ENCODE measurements at regions not wholly inside any gene's neighbourhood (a gene's known extent, or its start where the extent isn't known, plus 50 kb on each side); places are given as distances from the start of the nearest gene placed in this dataset.

DNA sequence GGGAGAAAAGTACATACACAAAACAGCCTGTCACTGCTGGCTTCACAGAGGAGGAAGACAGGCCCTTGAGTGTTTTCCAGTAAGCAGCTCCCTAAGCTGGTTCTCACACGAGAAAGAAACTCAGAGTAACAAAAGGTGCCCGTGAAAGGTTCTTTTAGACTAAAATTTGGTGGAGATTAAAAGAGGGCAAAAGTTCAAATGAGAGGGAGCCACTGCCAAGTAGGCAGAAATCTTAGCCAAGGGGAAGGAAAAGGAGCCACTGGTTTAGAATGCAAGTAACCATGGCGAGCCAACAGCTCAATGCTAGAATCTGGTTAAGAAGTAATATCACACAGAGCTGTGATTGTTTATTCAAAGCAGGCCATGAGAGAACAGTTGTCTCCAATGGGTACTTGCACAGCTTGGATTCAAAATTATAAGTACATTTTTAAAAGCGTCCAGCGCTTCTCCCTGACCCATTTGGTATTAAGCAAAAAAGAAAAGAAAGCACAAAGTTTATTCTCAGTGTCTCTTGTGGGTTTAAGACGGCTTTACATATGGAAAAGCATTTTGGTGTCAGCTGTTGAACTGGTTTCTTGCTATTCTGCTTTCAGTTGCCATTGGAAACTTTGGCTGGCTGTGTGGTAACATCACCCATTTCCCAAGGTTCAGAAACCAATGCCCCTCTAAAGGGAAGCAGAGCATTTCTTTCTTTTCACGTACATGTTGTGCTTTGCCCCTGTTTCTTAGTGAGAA lies 648.5 kb downstream of the RNF144B start:
- DNase-seq (ENCODE audit: low spot score), result no peak

DNA sequence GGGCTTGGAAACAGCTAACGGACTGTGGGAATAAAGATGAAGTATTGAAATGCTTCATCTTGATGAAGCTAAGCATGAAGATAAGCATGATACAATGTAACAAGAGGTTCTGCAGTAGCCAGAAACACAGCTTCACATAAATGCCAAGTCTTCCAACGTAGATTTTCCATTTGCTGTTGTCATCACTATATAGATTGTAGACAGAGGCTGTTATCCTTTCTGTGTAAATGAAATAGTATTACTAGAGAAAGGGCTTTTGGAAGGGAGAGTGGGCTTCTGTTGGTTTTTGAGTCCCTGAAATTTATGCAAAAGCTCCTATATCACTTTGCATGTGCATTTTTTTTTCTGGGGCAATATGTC lies 649.0 kb downstream of the RNF144B start:
- no peak for DNase-seq (ENCODE audit: low spot score)

DNA sequence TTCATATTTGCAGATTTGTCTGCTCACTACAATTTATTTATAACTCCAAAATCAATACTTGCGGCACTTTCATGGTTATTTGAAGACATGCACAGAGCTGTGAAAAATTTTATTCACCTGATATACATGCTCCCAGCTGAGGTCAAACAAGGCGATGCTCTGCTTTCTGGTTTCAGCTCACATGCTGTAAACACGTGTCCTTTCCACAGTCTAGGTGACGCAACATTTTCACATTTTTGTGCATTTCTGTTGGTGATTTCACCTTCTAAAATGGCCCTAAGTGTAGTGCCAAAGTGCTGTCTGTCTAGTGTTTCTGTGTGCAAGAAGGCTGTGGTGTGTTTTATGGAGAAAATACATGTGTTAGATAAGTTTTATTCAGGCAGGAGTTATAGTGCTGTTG lies 650.5 kb downstream of the RNF144B start:
- no peak for DNase-seq (ENCODE audit: low spot score)

DNA sequence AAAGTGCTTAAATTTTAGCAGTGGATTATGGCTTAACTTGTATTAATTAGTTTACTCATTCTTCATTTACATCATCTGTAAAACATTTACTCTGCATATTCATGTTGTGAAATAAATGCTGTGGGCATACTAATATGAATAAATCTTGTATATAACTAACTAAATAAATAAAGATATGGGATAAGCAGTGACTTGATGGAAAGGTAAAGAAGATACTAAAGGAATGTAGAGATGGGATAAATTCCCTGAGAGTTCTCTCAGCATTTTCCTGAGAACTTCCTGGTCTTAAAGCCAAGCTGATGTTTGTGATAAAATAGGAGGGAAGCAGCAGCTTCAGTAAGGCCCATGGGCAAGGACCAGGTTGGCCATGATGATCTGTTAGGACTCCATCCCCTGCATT lies 652.1 kb downstream of the RNF144B start:
- DNase-seq (ENCODE audit: low spot score), result no peak

DNA sequence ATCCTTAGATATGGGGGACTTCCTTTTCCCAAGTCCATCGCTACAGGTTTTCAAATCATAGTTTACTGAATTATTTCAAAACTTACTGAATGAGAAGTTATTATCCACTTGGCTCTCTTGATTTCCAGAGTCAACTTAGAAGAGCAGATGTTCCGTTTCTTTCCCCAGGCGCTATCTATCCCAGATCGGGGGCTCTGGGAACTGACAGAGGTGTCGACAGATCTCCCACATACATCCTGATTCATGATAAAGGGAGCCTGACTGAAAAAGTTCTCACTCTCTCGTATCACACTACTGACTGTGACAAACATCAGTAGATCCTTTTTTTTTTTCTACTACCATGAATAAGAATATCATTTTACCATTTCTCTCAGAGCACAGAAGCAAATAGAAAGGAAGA lies 654.8 kb downstream of the RNF144B start:
- DNase-seq (ENCODE audit: low spot score), result no peak

DNA sequence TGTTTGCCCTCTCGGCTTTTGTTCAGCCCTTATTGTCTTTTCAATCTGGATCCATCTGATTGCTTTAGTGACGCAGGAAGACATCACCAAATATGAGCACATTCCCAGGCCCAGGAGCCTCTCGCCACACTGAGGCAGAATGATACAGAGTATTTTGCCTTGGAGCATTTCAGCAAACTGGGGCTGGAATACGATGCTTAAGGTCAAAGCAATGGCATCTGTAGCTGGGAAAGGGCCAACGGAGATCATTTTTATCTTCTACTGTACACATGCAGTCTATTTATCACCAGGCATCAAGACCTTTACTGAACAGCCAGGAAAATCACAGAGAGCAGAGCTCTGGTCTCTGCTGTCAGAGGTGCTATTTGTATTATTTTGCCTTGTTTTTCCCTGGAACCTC lies 655.3 kb downstream of the RNF144B start:
- no peak for DNase-seq (ENCODE audit: low spot score)

DNA sequence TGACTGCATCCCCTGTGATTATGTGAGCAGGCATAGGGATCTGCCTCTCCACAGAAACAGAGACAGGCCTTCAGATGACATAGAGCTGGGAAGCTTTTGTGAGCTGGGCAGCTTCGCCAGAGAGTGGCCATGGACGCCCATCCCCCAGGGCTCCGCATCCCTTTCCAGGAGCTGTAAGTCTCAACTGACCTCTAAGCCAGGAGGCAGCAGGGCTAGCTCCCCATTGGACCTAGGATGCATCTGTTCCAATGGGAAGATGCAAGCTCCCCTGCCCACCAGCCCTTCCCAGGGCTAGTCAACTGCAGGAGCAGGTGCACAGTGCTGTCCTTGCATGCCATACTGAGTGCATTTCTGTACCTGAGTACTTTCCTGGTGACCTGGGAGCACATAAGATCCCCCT lies 663.6 kb downstream of the RNF144B start:
- DNase-seq (ENCODE audit: low spot score), result no peak

DNA sequence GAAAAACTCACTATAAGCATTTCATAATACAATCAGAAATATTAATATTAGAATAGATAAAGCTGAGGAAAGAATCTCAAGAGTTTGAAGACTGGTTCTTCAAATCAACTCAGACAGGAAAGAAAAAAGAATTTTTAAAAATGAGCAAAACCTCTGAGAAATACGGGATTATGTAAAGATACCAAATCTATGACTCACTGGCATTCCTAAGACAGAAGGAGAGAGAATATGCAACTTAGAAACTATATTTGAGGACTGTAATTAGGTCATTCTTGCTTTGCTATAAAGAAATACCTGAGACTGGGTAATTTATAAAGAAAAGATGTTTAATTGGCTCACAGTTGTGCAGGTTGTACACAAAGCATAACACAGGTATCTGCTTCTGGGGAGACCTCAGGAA lies 665.1 kb downstream of the RNF144B start:
- DNase-seq (ENCODE audit: low spot score), result no peak

DNA sequence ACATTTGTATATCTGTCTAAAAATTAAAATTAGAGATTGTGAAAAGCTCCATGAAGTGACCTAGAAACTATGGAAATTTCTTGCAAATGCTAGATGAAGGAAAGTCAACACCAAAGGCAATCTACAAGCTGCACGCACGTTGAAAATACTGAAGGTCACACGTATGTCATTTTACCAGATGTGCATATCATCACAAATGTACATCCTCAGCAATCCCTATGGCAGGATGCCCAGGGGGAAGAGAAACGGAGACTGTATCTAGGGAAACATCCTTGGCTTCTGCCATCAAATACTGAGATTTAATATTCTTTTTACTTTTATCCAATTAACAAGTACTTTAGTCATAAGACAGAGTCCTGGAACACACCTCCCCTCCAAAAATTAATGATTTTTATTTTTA lies 672.0 kb downstream of the RNF144B start:
- DNase-seq (ENCODE audit: low spot score), result no peak

DNA sequence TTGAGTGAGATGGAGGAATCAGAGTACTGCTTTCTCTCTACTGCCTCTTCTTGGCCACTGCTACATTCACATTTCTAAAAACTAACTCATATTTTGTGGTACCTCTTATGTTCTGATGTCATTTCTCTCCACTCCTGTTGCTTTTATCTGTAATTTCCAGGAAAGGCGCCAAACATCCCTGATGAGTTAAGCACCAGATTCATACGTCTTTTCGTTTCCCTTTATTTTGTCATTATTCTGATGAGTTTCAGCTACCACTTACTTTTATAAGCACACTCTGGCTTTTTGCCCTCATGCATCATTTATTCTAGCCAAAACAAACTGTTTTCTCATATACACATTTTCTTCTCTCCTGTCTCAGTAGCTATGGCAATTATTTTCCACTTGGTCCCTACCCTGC lies 680.0 kb downstream of the RNF144B start:
- no peak for DNase-seq (ENCODE audit: low spot score)

DNA sequence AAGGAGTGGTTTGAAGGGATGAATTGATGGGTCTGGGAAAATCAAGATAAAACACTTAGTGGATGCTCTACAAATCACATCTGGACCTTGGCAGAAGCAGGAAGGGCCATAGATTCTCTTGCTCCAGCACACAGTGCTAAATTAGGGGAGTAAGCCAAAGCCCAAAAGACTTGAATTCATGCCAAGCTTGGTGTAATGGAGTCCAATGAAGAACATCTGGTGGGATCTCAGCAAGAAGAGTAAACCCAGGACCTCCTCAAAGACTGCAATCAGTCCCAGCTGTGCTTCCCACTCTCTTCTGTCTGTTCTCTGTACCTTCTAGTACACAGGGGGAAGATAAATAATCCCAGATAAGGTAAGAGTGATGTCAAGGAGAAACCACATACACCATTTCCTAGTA lies 683.4 kb downstream of the RNF144B start:
- no peak for DNase-seq (ENCODE audit: low spot score)

DNA sequence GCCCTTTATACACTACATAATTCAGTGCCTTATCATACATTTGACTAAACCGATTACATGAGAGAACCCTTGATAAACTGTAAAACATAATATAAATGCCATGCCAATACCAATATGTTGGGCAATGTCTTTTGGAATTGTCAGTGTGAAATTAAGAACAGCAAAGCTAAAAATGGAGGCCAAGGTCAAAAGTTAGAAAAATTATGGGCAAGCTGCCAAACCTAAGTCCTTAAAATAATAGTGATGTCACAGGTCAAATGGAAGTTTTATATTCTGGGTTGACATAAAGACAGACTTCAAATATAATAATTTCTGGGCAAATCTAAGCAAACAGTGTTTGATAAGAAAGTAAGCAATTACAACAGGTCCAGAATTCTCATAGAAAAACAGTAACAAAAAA lies 696.7 kb downstream of the RNF144B start:
- no peak for DNase-seq (ENCODE audit: low spot score)

DNA sequence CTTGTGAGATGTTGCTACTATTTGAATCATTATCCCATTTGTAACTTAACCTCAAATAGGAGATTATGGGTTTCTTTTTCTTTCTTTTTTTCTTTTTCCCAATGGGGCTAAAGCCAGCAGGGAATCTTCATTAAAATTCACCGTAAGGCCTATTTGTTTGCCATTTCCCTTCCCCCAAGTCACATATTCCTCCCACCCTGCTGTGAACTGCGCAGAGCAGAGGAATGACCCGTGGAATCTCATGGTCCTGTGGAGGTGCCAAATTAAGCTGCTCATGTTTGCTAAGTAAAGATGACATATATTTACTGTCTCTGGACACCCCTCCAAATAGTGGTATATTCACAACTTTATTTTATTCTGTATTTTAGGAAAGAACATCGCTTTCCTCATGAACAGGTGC lies 699.3 kb downstream of the RNF144B start:
- DNase-seq (ENCODE audit: low spot score), result no peak

DNA sequence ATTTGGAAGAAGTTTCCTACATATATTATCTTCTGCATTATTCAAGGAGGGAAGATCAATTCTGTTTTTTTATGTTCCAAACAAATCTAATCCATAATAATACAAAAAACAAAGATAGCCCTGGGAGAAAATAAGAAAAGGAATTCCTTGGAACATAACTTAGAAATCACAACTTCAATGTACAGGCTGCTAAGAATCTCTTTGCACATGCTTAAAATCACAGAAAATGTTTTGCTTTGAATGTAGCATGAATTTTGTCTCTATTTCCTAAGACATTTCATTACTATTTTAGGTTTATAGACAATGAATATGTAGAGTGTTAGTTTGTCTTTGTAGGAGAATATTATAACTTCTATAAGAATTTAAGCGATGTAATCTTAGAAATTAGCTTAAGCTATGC lies 700.1 kb downstream of the RNF144B start:
- DNase-seq (ENCODE audit: low spot score), result no peak

DNA sequence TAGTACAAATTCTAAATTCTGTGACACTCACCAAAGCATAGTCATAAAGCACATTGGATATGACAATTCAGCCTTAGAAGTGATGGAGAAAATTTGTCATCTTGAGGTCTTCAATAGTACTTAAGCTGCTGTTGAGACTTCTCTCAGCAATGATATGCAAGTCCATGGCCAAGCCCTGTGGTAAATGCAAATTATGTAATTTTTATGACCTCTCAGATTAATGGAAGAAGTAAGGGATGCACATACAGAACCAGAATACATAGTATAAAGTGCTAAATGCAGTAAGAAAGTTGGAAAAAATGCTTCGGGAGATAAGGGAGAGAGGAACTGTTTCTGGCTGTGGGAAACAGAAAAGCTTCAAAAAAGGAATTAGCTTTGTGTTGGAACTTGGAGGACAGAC lies 700.7 kb downstream of the RNF144B start:
- no peak for DNase-seq (ENCODE audit: low spot score)

DNA sequence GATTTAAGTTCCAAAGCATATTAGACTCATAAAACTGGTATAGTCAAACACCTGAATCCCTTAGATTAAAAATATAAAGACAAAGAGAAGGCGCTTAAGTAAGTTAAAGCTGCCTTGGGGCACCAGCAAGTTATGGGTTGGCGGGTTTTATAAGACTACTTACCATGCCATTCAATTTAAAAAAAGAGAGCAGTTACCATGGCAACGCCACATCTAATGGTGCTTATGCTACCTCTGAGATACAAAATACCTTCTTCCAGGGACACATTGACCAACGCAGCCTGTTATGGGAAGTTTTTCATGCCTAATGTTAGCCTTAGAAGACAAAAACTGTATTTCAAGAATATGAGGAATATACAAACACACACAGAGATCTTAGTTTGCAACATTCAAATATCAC lies 713.6 kb downstream of the RNF144B start:
- DNase-seq (ENCODE audit: low spot score), result no peak

DNA sequence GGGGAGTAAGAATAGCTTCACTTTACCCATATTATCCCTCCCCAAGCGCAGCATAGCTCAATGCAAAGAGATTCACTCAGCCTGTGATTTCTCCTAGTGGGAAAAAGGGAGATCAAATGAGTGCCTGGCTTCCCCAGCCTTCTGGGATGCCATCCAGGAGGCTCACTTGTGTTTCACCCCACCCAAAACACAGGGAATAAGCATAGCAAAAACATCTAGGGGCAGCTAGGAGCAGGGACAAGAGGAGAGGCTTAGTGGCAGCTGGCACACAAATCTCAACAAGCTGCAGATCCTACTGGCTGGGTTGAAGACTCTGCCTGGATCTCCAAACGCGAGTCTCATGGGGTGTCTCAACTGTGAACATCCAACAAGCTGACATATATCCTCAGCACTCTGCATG lies 715.8 kb downstream of the RNF144B start:
- DNase-seq (ENCODE audit: low spot score), result no peak

DNA sequence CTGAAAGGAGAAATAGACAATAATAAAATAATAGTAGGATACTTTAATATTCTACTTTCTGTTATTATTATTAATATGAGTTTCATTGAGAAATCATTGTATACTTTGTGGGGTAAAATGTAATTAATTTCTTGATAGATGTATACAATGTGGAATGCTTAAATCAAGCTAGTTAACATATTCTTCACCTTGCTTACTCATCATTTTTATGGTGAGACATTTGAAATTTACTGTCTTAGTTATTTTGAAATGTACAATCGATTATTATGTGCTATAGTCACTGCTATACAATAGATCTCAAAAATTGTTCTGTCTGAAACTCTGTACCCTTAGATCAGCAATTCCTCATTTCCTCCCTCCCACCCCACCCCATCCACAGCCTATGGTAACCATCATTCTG lies 720.3 kb downstream of the RNF144B start:
- no peak for DNase-seq (ENCODE audit: low spot score)

DNA sequence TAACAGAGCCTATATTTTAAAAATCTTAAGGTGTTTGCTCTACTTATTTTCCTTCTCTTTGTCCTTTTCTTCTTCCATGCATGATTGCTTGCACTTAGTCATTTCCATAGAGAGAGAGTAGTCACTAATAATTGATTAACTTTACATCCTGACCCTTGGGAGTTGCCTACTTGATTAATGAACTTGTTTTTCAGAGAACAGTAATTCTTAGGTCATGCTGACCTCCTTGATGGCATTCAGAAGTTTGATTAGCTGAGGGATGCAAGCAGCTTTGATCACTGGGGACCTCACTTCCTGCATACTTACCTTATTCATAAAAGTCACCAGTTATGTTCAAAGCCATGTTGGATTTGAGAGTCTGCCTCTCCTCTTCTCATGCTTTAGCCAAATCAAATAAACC lies 715.6 kb upstream of the ID4 start:
- DNase-seq (ENCODE audit: low spot score), result no peak

DNA sequence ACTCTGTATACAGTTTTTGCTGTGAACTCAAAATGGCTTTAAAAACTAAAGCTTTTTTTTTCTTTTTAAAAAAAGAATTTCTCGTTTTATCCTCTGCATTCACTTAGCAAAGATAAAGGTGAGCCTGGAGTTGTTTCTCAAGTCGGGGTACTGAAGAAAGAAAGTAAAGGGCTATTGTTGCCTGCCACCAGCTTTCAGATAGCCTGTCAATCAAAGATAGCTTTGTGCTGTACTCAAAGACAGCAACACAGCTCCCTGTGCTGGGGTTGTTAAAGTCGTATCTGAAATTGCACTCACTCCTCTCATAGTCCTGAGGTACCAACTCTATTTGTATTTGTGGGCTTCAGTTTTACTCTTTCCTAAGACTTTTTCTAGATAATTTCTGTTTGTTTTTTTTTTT lies 710.1 kb upstream of the ID4 start:
- DNase-seq (ENCODE audit: low spot score), result no peak

DNA sequence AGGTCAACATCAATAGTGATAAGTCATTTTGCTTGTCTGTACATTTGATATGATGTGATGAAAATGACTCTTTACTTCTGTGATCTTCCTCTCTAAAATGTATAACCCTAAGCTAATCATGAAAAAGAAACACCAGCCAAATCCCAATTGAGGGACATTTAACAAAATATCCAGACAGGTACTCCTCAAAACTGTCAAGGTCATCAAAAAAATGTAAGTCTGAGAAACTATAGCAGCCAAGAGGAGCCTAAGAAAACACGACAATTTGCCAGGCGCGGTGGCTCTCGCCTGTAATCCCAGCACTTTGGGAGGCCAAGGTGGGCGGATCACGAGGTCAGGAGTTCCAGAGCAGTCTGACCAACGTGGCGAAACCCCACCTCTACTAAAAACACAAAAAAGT lies 708.5 kb upstream of the ID4 start:
- no peak for DNase-seq (ENCODE audit: low spot score)

DNA sequence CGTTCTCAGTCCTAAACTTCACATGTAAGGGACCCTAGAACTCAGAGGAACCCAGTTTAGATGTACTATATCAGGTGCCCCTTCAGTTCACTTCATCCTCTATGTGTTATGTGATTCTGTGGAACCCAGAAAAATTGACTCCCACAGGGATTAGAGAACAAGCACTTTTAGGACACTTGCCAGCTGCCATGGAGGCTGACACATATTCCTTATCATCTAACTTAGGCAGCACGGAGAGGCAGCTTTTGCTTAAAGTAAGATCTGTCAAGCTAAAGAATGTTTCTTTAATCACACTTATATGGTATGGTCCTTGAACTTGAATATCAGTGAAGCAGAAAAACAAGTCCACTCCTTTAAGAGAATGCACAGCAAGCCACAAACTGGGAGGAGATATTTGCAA lies 701.5 kb upstream of the ID4 start:
- DNase-seq (ENCODE audit: low spot score), result no peak

DNA sequence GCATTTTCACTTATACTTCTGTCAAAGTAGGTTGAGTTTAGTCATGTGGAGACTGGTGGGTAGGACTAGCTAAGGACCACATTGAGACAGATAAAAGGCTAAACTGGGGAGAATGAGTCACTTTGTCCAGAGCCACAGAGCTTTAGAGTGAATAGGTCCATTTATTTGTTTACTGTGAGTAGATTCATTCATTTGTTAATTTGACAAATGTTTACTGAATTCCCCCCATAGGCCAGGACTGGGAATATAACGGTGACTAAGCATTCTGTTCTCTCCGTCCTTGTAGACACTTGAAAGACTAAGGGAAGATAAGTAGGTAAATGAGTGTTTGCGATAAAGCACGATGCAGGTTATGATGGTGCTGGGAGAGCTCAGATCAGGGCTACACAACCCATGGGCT lies 699.7 kb upstream of the ID4 start:
- DNase-seq (ENCODE audit: low spot score), result no peak

DNA sequence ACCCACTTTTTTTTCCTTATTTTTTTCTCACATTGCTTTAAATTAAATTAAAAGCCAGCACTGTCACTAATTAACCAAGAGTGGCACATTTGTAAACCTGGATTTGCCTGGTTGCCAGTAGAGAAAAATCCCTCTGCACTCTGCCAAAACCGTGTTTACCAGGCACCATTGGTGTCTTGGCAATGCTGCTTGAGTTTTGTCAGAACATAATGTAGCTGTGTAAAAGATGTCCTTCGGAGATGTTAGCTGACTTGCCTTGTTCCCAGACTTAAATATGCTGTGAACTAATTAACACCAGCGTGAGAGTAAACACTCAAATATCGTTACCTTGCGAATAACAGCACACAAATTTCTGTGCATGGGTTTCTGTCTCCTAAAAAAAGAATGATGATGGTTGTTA lies 694.9 kb upstream of the ID4 start:
- no peak for DNase-seq (ENCODE audit: low spot score)

DNA sequence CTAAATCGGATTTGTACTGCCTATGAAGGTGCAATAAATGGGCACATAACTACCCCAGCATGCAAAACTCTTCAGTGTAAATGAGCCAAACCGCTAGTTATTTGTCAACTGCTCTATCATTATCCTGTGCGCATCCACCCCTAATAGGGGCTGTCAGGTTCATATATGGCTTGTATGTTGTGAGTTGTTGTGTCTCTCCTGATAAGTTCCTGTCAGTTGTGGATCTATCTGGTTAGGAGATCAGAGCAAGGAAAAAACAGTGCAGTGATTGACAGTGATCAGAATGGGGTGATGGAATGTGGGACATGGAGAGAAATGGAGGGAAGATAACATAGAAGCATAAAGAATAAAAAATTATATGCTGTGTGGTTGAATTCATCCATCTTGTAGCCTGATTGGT lies 686.9 kb upstream of the ID4 start:
- DNase-seq (ENCODE audit: low spot score), result no peak

All from ureter (tissue), 1 donor.